ENCODE measurements at regions not wholly inside any gene's neighbourhood (a gene's known extent, or its start where the extent isn't known, plus 50 kb on each side); places are given as distances from the start of the nearest gene placed in this dataset.

GRCh38 chr1:239717918-239718184 lies 331.5 kb downstream of the CHRM3 start:
- H3K4me3 ChIP-seq (ENCODE audit: low read depth, low read length): no peak overlapping the region
- DNase-seq (ENCODE audit: low read depth): no peak

- no peak for DNase-seq (ENCODE audit: low read depth)
- H3K4me3 ChIP-seq (ENCODE audit: low read depth, low read length): no peak overlapping the region
Measured at GRCh38 chr1:239718571-239718970, 332.2 kb downstream of the CHRM3 start.

- DNase-seq (ENCODE audit: low read depth): no peak
- no peak overlapping the region for H3K4me3 ChIP-seq (ENCODE audit: low read depth, low read length)
Measured at GRCh38 chr1:239718997-239719628, 332.7 kb downstream of the CHRM3 start.

- DNase-seq (ENCODE audit: low read depth): no peak
- no peak overlapping the region for H3K4me3 ChIP-seq (ENCODE audit: low read depth, low read length)
Measured at GRCh38 chr1:239719642-239720258, 333.4 kb downstream of the CHRM3 start.

GRCh38 chr1:239722035-239722434 lies 335.7 kb downstream of the CHRM3 start:
- no peak overlapping the region for H3K4me3 ChIP-seq (ENCODE audit: low read depth, low read length)
- no peak for DNase-seq (ENCODE audit: low read depth)

- no peak for DNase-seq (ENCODE audit: low read depth)
- no peak overlapping the region for H3K4me3 ChIP-seq (ENCODE audit: low read depth, low read length)
Measured at GRCh38 chr1:239723776-239724367, 337.5 kb downstream of the CHRM3 start.

- no peak for DNase-seq (ENCODE audit: low read depth)
- H3K4me3 ChIP-seq (ENCODE audit: low read depth, low read length): no peak overlapping the region
Measured at GRCh38 chr1:239725371-239725770, 339.0 kb downstream of the CHRM3 start.

- no peak overlapping the region for H3K4me3 ChIP-seq (ENCODE audit: low read depth, low read length)
- no peak for DNase-seq (ENCODE audit: low read depth)
Measured at GRCh38 chr1:239725933-239726332, 339.6 kb downstream of the CHRM3 start.

- H3K4me3 ChIP-seq (ENCODE audit: low read depth, low read length): no peak overlapping the region
- DNase-seq (ENCODE audit: low read depth): no peak
Measured at GRCh38 chr1:239730378-239730777, 344.0 kb downstream of the CHRM3 start.

- DNase-seq (ENCODE audit: low read depth): no peak
- no peak overlapping the region for H3K4me3 ChIP-seq (ENCODE audit: low read depth, low read length)
Measured at GRCh38 chr1:239731082-239731748, 344.8 kb downstream of the CHRM3 start.

- DNase-seq (ENCODE audit: low read depth): no peak
- H3K4me3 ChIP-seq (ENCODE audit: low read depth, low read length): no peak overlapping the region
Measured at GRCh38 chr1:239732770-239733169, 346.4 kb downstream of the CHRM3 start.

- DNase-seq (ENCODE audit: low read depth): no peak
Measured at GRCh38 chr1:239733995-239734394, 347.6 kb downstream of the CHRM3 start.

GRCh38 chr1:239735111-239735510 lies 348.7 kb downstream of the CHRM3 start:
- no peak overlapping the region for H3K4me3 ChIP-seq (ENCODE audit: low read depth, low read length)
- no peak for DNase-seq (ENCODE audit: low read depth)

More at GRCh38 chr1:239733995-239734394, 347.6 kb downstream of the CHRM3 start:
- H3K4me3 ChIP-seq (ENCODE audit: low read depth, low read length): no peak overlapping the region

- no peak for DNase-seq (ENCODE audit: low read depth)
- H3K4me3 ChIP-seq (ENCODE audit: low read depth, low read length): no peak overlapping the region
Measured at GRCh38 chr1:239736479-239736878, 350.1 kb downstream of the CHRM3 start.

GRCh38 chr1:239739375-239739774 lies 352.3 kb upstream of the FMN2 start:
- H3K4me3 ChIP-seq (ENCODE audit: low read depth, low read length): no peak overlapping the region
- DNase-seq (ENCODE audit: low read depth): no peak

GRCh38 chr1:239739919-239740318 lies 351.8 kb upstream of the FMN2 start:
- no peak for DNase-seq (ENCODE audit: low read depth)

GRCh38 chr1:239742416-239743109 lies 349.1 kb upstream of the FMN2 start:
- no peak overlapping the region for H3K4me3 ChIP-seq (ENCODE audit: low read depth, low read length)
- DNase-seq (ENCODE audit: low read depth): no peak

More at GRCh38 chr1:239739919-239740318, 351.8 kb upstream of the FMN2 start:
- no peak overlapping the region for H3K4me3 ChIP-seq (ENCODE audit: low read depth, low read length)

- DNase-seq (ENCODE audit: low read depth): no peak
- no peak overlapping the region for H3K4me3 ChIP-seq (ENCODE audit: low read depth, low read length)
Measured at GRCh38 chr1:239744851-239745250, 346.8 kb upstream of the FMN2 start.

GRCh38 chr1:239755107-239755912 lies 336.4 kb upstream of the FMN2 start:
- no peak for DNase-seq (ENCODE audit: low read depth)
- H3K4me3 ChIP-seq (ENCODE audit: low read depth, low read length): no peak overlapping the region
